ENCODE measurements at regions not wholly inside any gene's neighbourhood (a gene's known extent, or its start where the extent isn't known, plus 50 kb on each side); places are given as distances from the start of the nearest gene placed in this dataset.

GRCh38 chr6:50471041-50471440 is 242.3 kb upstream of the TFAP2D start:
- H3K27ac Mint-ChIP-seq (ENCODE audit: unreplicated experiment), result no peak overlapping the region
- no peak for DNase-seq (ENCODE audit: low spot score)
- H3K36me3 Mint-ChIP-seq (ENCODE audit: low read depth, unreplicated experiment), result no peaks in the 10 kb centered on the region
- H3K4me1 Mint-ChIP-seq (ENCODE audit: unreplicated experiment), result no peaks in the 10 kb centered on the region
- no peaks in the 10 kb centered on the region for H3K27me3 Mint-ChIP-seq (ENCODE audit: unreplicated experiment)
- TF ChIP-seq, protein P1, sequence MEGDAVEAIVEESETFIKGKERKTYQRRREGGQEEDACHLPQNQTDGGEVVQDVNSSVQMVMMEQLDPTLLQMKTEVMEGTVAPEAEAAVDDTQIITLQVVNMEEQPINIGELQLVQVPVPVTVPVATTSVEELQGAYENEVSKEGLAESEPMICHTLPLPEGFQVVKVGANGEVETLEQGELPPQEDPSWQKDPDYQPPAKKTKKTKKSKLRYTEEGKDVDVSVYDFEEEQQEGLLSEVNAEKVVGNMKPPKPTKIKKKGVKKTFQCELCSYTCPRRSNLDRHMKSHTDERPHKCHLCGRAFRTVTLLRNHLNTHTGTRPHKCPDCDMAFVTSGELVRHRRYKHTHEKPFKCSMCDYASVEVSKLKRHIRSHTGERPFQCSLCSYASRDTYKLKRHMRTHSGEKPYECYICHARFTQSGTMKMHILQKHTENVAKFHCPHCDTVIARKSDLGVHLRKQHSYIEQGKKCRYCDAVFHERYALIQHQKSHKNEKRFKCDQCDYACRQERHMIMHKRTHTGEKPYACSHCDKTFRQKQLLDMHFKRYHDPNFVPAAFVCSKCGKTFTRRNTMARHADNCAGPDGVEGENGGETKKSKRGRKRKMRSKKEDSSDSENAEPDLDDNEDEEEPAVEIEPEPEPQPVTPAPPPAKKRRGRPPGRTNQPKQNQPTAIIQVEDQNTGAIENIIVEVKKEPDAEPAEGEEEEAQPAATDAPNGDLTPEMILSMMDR (IDR thresholded peaks at IDR 0.05; ENCODE audit: unreplicated experiment), result no peak
- H3K9me3 Mint-ChIP-seq (ENCODE audit: unreplicated experiment), result no peaks in the 10 kb centered on the region
- H3K4me3 Mint-ChIP-seq (ENCODE audit: unreplicated experiment), result no peak overlapping the region

- no peaks in the 10 kb centered on the region for H3K27me3 Mint-ChIP-seq (ENCODE audit: unreplicated experiment)
- no peaks in the 10 kb centered on the region for H3K36me3 Mint-ChIP-seq (ENCODE audit: low read depth, unreplicated experiment)
- no peaks in the 10 kb centered on the region for H3K9me3 Mint-ChIP-seq (ENCODE audit: unreplicated experiment)
- TF ChIP-seq, protein P1 (IDR thresholded peaks at IDR 0.05; ENCODE audit: unreplicated experiment), result no peak
- no peak overlapping the region for H3K27ac Mint-ChIP-seq (ENCODE audit: unreplicated experiment)
- no peak for DNase-seq (ENCODE audit: low spot score)
- no peaks in the 10 kb centered on the region for H3K4me1 Mint-ChIP-seq (ENCODE audit: unreplicated experiment)
- no peak overlapping the region for H3K4me3 Mint-ChIP-seq (ENCODE audit: unreplicated experiment)
Measured at GRCh38 chr6:50510361-50510760, 203.0 kb upstream of the TFAP2D start.

DNA sequence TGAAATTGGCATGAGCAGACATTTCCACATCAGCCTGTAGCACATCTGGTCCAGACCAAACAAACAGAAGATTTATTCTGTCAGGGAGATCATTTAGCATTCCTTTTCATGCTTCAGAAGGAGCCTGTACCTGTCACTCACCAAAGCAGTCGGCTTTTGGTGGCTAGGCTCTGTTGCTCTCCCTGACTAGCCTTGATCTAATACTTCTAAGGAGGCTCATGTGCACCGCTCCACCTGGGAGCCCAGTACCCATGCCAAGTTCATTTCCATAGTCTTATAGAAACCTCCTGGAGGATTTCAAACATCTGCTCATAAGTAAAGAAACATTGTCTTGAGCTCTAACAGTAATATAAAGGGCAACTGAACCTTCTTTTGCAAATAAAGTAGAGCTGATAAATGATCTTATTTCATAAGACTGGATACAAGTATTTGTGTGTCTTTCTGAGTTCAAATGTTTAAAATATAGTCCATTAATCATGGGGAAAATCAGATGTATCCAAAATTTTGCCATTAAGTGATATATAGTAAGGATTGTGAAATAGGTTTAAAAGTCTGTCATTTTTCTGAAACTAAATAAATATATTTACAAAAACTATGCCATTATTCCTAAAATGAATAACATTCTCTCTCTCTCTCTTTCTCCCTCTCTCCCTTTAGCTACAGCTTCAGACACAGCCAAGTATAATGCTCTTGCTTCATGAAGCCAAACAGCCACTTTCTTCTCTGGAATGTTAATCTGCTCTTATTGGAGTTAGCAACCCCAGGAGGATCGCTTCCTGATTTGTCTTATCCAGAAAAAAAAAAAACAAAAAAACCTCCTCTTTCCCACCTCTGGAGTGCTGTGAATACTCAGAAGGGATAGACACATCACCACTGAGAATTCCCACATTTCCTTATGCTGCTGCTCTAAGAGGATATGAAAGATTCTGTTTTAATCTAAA is 192.7 kb upstream of the TFAP2D start:
- TF ChIP-seq, protein P1 (IDR thresholded peaks at IDR 0.05; ENCODE audit: unreplicated experiment), result no peak
- Mint-ChIP-seq H3K4me1 (ENCODE audit: unreplicated experiment) (no peaks in the 10 kb centered on the region), H3K4me3 (ENCODE audit: unreplicated experiment) (no peak overlapping the region), H3K36me3 (ENCODE audit: low read depth, unreplicated experiment) (no peaks in the 10 kb centered on the region), H3K27me3 (ENCODE audit: unreplicated experiment) (no peaks in the 10 kb centered on the region), H3K9me3 (ENCODE audit: unreplicated experiment) (no peaks in the 10 kb centered on the region), H3K27ac (ENCODE audit: unreplicated experiment) (no peak overlapping the region)
- no peak for DNase-seq (ENCODE audit: low spot score)

DNA sequence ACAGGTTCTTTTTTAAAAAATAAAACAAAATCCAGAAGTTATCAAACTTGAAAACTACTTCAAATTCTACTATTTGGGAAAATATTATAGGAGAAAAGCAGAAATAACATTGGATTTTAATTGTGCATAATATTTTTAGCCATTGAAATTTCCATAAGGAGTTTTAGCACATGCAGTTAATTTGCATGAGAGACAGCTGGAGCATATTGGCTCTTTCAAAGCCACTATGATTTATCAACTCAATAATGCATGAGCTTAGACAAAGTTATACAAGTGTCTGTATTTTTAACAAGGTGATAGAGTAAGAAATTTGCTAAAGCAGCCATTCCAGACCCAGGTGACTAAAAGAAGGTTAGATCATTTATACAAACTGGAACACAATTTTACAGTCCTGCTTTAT is 189.0 kb upstream of the TFAP2D start:
- H3K36me3 Mint-ChIP-seq (ENCODE audit: low read depth, unreplicated experiment), result no peaks in the 10 kb centered on the region
- no peak overlapping the region for H3K4me3 Mint-ChIP-seq (ENCODE audit: unreplicated experiment)
- no peaks in the 10 kb centered on the region for H3K4me1 Mint-ChIP-seq (ENCODE audit: unreplicated experiment)
- TF ChIP-seq, protein P1 (IDR thresholded peaks at IDR 0.05; ENCODE audit: unreplicated experiment), result no peak
- no peak overlapping the region for H3K27ac Mint-ChIP-seq (ENCODE audit: unreplicated experiment)
- no peak for DNase-seq (ENCODE audit: low spot score)
- H3K9me3 Mint-ChIP-seq (ENCODE audit: unreplicated experiment), result no peaks in the 10 kb centered on the region
- no peaks in the 10 kb centered on the region for H3K27me3 Mint-ChIP-seq (ENCODE audit: unreplicated experiment)

- Mint-ChIP-seq H3K4me1 (ENCODE audit: unreplicated experiment) (no peaks in the 10 kb centered on the region), H3K4me3 (ENCODE audit: unreplicated experiment) (no peak overlapping the region), H3K27ac (ENCODE audit: unreplicated experiment) (no peak overlapping the region), H3K36me3 (ENCODE audit: low read depth, unreplicated experiment) (no peaks in the 10 kb centered on the region), H3K27me3 (ENCODE audit: unreplicated experiment) (no peaks in the 10 kb centered on the region), H3K9me3 (ENCODE audit: unreplicated experiment) (no peaks in the 10 kb centered on the region)
- TF ChIP-seq, protein P1 (IDR thresholded peaks at IDR 0.05; ENCODE audit: unreplicated experiment), result no peak
- DNase-seq (ENCODE audit: low spot score), result no peak
Measured at GRCh38 chr6:50527985-50528384, 185.3 kb upstream of the TFAP2D start.

Data from endothelial cell (in vitro differentiated cells).